K562 (cell line): ENCODE measurements at regions not wholly inside any gene's neighbourhood (a gene's known extent, or its start where the extent isn't known, plus 50 kb on each side); places are given as distances from the start of the nearest gene placed in this dataset.

Experiments
- FOXJ2 ChIP-seq: fragments of 200-800 bp; sonication (Bioruptor generic); IDR thresholded peaks from 2 replicates; pipeline ENCODE4 v1.6.1; 2016; ENCODE audit warnings: missing genetic modification characterization, missing compliant biosample characterization
- RAD21 ChIP-seq, 2 experiments: fragments of 250-450 bp in 1 of 2; fragments of 450-650 bp in 1 of 2; sonication (Bioruptor Pico) in 1 of 2; formaldehyde crosslinking in 1 of 2; IDR thresholded peaks in 1 of 2; conservative IDR thresholded peaks in 1 of 2; 2 replicates each; pipeline versions ENCODE4 v1.4.0 to v1.8.0; 2020 to 2022; ENCODE audit warnings: mild to moderate bottlenecking in 2 of 2, moderate library complexity in 1 of 2
- RBM17 ChIP-seq: fragments of 200-400 bp; formaldehyde crosslinking; IDR thresholded peaks from 2 replicates; pipeline ENCODE4 v1.6.1; 2017; ENCODE audit warnings: low read depth, mild to moderate bottlenecking, low read length, borderline replicate concordance
- TF ChIP-seq, protein P1 (sequence below): fragments of 450-650 bp; IDR thresholded peaks from 2 replicates; pipeline ENCODE4 v1.6.1; 2017; ENCODE audit warnings: antibody characterized with exemption, mild to moderate bottlenecking

DNA sequence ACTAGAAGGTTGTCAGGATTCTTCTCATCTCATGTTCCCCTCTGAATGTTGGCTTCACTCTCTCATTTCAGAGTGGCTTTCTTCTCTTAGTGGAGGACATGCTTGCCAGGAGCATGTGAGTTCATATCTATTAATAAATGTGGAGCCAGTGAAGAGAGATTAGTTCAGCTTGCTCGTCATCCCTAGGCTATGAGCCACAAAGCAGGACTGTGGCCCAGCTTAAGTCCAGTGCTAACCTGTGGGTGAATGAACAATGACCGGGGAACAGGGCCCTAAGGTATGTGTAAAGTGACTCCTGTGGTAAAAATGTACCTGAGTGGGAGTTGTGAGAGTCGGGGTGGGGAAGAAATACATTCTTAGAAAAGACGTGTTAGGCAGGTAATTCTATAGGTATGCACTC lies 96.9 kb upstream of the TBL1XR1 start:
- no peak for TF ChIP-seq RAD21 (CRISPR knock-in tag; conservative IDR thresholded peaks at IDR 0.05 in 1 of 2, IDR thresholded peaks at IDR 0.05 in 1 of 2)
- TF ChIP-seq, protein P1, sequence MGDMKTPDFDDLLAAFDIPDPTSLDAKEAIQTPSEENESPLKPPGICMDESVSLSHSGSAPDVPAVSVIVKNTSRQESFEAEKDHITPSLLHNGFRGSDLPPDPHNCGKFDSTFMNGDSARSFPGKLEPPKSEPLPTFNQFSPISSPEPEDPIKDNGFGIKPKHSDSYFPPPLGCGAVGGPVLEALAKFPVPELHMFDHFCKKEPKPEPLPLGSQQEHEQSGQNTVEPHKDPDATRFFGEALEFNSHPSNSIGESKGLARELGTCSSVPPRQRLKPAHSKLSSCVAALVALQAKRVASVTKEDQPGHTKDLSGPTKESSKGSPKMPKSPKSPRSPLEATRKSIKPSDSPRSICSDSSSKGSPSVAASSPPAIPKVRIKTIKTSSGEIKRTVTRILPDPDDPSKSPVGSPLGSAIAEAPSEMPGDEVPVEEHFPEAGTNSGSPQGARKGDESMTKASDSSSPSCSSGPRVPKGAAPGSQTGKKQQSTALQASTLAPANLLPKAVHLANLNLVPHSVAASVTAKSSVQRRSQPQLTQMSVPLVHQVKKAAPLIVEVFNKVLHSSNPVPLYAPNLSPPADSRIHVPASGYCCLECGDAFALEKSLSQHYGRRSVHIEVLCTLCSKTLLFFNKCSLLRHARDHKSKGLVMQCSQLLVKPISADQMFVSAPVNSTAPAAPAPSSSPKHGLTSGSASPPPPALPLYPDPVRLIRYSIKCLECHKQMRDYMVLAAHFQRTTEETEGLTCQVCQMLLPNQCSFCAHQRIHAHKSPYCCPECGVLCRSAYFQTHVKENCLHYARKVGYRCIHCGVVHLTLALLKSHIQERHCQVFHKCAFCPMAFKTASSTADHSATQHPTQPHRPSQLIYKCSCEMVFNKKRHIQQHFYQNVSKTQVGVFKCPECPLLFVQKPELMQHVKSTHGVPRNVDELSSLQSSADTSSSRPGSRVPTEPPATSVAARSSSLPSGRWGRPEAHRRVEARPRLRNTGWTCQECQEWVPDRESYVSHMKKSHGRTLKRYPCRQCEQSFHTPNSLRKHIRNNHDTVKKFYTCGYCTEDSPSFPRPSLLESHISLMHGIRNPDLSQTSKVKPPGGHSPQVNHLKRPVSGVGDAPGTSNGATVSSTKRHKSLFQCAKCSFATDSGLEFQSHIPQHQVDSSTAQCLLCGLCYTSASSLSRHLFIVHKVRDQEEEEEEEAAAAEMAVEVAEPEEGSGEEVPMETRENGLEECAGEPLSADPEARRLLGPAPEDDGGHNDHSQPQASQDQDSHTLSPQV = no peak
- TF ChIP-seq RBM17 = no peak
- TF ChIP-seq FOXJ2 (tag) = no peak
